ENCODE measurements at regions not wholly inside any gene's neighbourhood (a gene's known extent, or its start where the extent isn't known, plus 50 kb on each side); places are given as distances from the start of the nearest gene placed in this dataset.

GRCh38 chr5:35285011-35285410 is 54.7 kb upstream of the PRLR start:
- DNase-seq = no peak
- Mint-ChIP-seq H3K4me3 (no peak overlapping the region), H3K27me3 (peaks cover 0 to 3% of the 10 kb centered on the region in 2 donors), H3K4me1 (no peaks in the 10 kb centered on the region), H3K27ac (no peak overlapping the region), H3K9me3 (peaks cover 0 to 9% (median 0%) of the 10 kb centered on the region in 5 donors), H3K36me3 (no peaks in the 10 kb centered on the region)
- Histone ChIP-seq H3K27ac (ENCODE audit: low read depth, low read length) (no peak overlapping the region), H3K4me1 (ENCODE audit: insufficient read depth, low read length) (no peaks in the 10 kb centered on the region), H3K4me3 (ENCODE audit: low read length) (no peak overlapping the region), H3K27me3 (ENCODE audit: insufficient read depth, low read length, poor library complexity, severe bottlenecking) (no peaks in the 10 kb centered on the region), H3K36me3 (ENCODE audit: insufficient read depth, low read length) (no peaks in the 10 kb centered on the region), H3K9me3 (ENCODE audit: low read length) (no peaks in the 10 kb centered on the region)
- ChIA-PET POLR2A (no interaction called here), CTCF (no interaction called here)

DNA sequence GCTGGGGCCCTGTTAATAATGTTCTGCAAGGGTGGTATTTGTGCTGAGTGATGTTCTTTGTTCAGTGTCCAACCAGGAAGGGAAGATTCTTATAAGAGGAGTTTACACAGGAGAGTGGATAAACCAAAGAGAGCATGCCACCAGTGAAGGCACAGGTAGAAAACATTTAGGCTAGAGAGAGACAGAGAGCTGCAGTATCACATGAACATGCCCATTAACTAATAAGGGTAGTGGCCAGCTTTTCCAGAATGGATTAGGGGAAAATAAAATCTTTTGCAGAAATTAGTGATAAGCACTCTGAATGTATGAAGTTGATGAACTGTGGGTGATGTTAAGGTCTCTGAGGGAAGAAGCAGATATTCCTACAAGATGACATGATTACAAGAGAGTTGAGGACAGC is 54.1 kb upstream of the PRLR start:
- H3K36me3 ChIP-seq (ENCODE audit: insufficient read depth, low read length) = no peaks in the 10 kb centered on the region
- no peaks in the 10 kb centered on the region for H3K4me1 Mint-ChIP-seq
- peaks cover under 1 to 2% of the 10 kb centered on the region in 2 donors for H3K27me3 Mint-ChIP-seq
- no peaks in the 10 kb centered on the region for H3K4me1 ChIP-seq (ENCODE audit: insufficient read depth, low read length)
- H3K4me3 Mint-ChIP-seq = no peak overlapping the region
- no peaks in the 10 kb centered on the region for H3K9me3 ChIP-seq (ENCODE audit: low read length)
- H3K36me3 Mint-ChIP-seq = no peaks in the 10 kb centered on the region
- DNase-seq = no peak
- H3K9me3 Mint-ChIP-seq = peaks cover 0 to 7% (median 0%) of the 10 kb centered on the region in 5 donors
- no peak overlapping the region for H3K4me3 ChIP-seq (ENCODE audit: low read length)
- ChIA-PET POLR2A (no interaction called here), CTCF (no interaction called here)
- H3K27ac Mint-ChIP-seq = no peak overlapping the region
- no peaks in the 10 kb centered on the region for H3K27me3 ChIP-seq (ENCODE audit: insufficient read depth, low read length, poor library complexity, severe bottlenecking)
- H3K27ac ChIP-seq (ENCODE audit: low read depth, low read length) = no peak overlapping the region

GRCh38 chr5:35282810-35283209 is 52.5 kb upstream of the PRLR start:
- H3K4me1 ChIP-seq (ENCODE audit: insufficient read depth, low read length) = no peaks in the 10 kb centered on the region
- H3K27me3 ChIP-seq (ENCODE audit: insufficient read depth, low read length, poor library complexity, severe bottlenecking) = no peaks in the 10 kb centered on the region
- Mint-ChIP-seq H3K27ac (no peak overlapping the region), H3K4me3 (no peak overlapping the region), H3K4me1 (no peaks in the 10 kb centered on the region), H3K27me3 (peaks cover 0 to 11% of the 10 kb centered on the region in 2 donors), H3K9me3 (peaks cover 0 to 5% (median 0%) of the 10 kb centered on the region in 5 donors), H3K36me3 (no peaks in the 10 kb centered on the region)
- no peak for DNase-seq
- H3K27ac ChIP-seq (ENCODE audit: low read depth, low read length) = no peak overlapping the region
- POLR2A ChIA-PET = no interaction called here
- H3K9me3 ChIP-seq (ENCODE audit: low read length) = no peaks in the 10 kb centered on the region
- no peak overlapping the region for H3K4me3 ChIP-seq (ENCODE audit: low read length)
- CTCF ChIA-PET = no interaction called here
- no peaks in the 10 kb centered on the region for H3K36me3 ChIP-seq (ENCODE audit: insufficient read depth, low read length)

DNA sequence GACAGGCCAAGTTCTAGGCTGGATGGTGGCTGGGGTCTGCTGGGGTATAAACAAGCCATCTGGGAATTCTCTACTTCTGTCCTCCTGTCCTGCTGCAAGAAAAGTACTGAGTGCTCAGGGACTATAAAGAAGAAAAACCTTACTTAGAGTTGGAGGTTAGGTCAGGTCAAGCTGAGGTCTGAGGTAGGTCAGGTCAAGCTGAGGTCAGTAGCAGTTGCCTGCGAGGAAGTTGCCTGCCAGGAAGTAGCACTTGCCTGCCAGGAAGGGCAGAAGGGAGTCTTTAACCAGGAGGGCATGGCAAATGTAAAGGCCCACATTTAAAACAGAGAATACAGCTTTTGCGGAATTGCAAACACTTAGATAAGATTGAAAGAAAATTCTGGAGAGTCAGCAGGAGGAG is 51.3 kb upstream of the PRLR start:
- Mint-ChIP-seq H3K9me3 (peaks cover 0 to 5% (median 0%) of the 10 kb centered on the region in 5 donors), H3K4me1 (no peaks in the 10 kb centered on the region), H3K4me3 (no peak overlapping the region), H3K27ac (no peak overlapping the region), H3K36me3 (no peaks in the 10 kb centered on the region), H3K27me3 (peaks cover 0 to 11% of the 10 kb centered on the region in 2 donors)
- Histone ChIP-seq H3K36me3 (ENCODE audit: insufficient read depth, low read length) (no peaks in the 10 kb centered on the region), H3K9me3 (ENCODE audit: low read length) (no peaks in the 10 kb centered on the region), H3K4me1 (ENCODE audit: insufficient read depth, low read length) (no peaks in the 10 kb centered on the region), H3K27me3 (ENCODE audit: insufficient read depth, low read length, poor library complexity, severe bottlenecking) (no peaks in the 10 kb centered on the region), H3K27ac (ENCODE audit: low read depth, low read length) (no peak overlapping the region), H3K4me3 (ENCODE audit: low read length) (no peak overlapping the region)
- ChIA-PET CTCF (no interaction called here), POLR2A (no interaction called here)
- no peak for DNase-seq

Data from CD8-positive, alpha-beta memory T cell (primary cell).